B cell (primary cell): ENCODE measurements at regions not wholly inside any gene's neighbourhood (a gene's known extent, or its start where the extent isn't known, plus 50 kb on each side); places are given as distances from the start of the nearest gene placed in this dataset.

Source experiments
- ATAC-seq: fragments of 200-7000 bp; cut with Tn5 transposase; one replicate; pipeline ENCODE4 v1.10.0; 2021; ENCODE audit warnings: low read depth, mild to moderate bottlenecking, moderate number of reproducible peaks, moderate library complexity
- CTCF ChIA-PET: fragments of 350-600 bp; sonication (Branson Sonifier 250); formaldehyde crosslinking; loops from one replicate; lab custom pipeline; 2021; ENCODE audit warnings: antibody characterized with exemption, inconsistent platforms; lab: Charles Lee
- POLR2A ChIA-PET: fragments of 350-600 bp; sonication (Branson Sonifier 250); formaldehyde crosslinking; loops from one replicate; lab custom pipeline; 2021; ENCODE audit warnings: antibody characterized with exemption; lab: Charles Lee
- DNase-seq: peaks from one replicate; pipeline ENCODE4 v3.0.0; 2013
- H2AFZ ChIP-seq: 2 replicates; pipeline ENCODE4 v1.6.1; 2012; ENCODE audit warnings: mild to moderate bottlenecking, low read depth, low read length; ENCODE audit not compliant: insufficient read depth, poor library complexity, severe bottlenecking
- H3K27ac ChIP-seq, 2 donors: 1 replicate in 1 of 2; 2 replicates in 1 of 2; pipeline ENCODE4 v1.5.1; 2012 to 2013; ENCODE audit warnings: low read length in 2 of 2, mild to moderate bottlenecking in 2 of 2, moderate library complexity in 1 of 2
- H3K27me3 ChIP-seq, 4 experiments: fragments of 200-600 bp in 1 of 4; sonication (generic) in 1 of 4; replicated peaks in 1 of 4; 1 replicate in 2 of 4; 2 replicates in 2 of 4; pipeline versions ENCODE4 v1.6.1 to v1.7.0; 2013 to 2016; ENCODE audit warnings: low read length in 3 of 4, mild to moderate bottlenecking in 2 of 4, mixed read lengths in 1 of 4, moderate library complexity in 1 of 4; ENCODE audit not compliant: insufficient read depth in 4 of 4, control insufficient read depth in 3 of 4; ENCODE audit errors: control extremely low read depth in 1 of 4
- H3K36me3 ChIP-seq, 2 experiments: replicated peaks in 1 of 2; 1 replicate in 1 of 2; 2 replicates in 1 of 2; pipeline versions ENCODE4 v1.6.1 to v1.7.1; 2013; ENCODE audit warnings: low read length in 1 of 2; ENCODE audit not compliant: insufficient read depth in 2 of 2, control insufficient read depth in 1 of 2; ENCODE audit errors: control extremely low read depth in 1 of 2, extremely low read depth in 1 of 2
- H3K4me1 ChIP-seq, 2 donors: fragments of 200-600 bp in 1 of 2; sonication (generic) in 1 of 2; 1 replicate in 1 of 2; 2 replicates in 1 of 2; pipeline versions ENCODE4 v1.5.1 to v1.6.1; 2013 to 2017; ENCODE audit warnings: low read length in 2 of 2; ENCODE audit not compliant: control insufficient read depth in 2 of 2, insufficient read depth in 2 of 2
- H3K4me2 ChIP-seq: replicated peaks from 2 replicates; pipeline ENCODE3; 2012; ENCODE audit warnings: mild to moderate bottlenecking, low read depth, low read length; ENCODE audit not compliant: poor library complexity, severe bottlenecking
- H3K4me3 ChIP-seq, 5 experiments: fragments of 200-600 bp in 1 of 5; sonication (generic) in 1 of 5; 1 replicate in 3 of 5; 2 replicates in 2 of 5; pipeline versions ENCODE4 v1.5.1 to v1.7.0; 2011 to 2016; ENCODE audit warnings: low read length in 4 of 5, mild to moderate bottlenecking in 4 of 5, low read depth in 2 of 5, control low read depth in 1 of 5, moderate library complexity in 1 of 5; ENCODE audit not compliant: insufficient read depth in 1 of 5; ENCODE audit errors: control extremely low read depth in 1 of 5, extremely low read depth in 1 of 5
- H3K79me2 ChIP-seq: fragments of 200-600 bp; sonication (generic); one replicate; pipeline ENCODE4 v1.6.0; 2016; ENCODE audit warnings: low read length; ENCODE audit not compliant: control insufficient read depth, insufficient read depth
- H3K9ac ChIP-seq: fragments of 200-600 bp; sonication (generic); 2 replicates; pipeline ENCODE4 v1.6.1; 2017; ENCODE audit warnings: mild to moderate bottlenecking, low read length, moderate library complexity
- H3K9me3 ChIP-seq, 3 donors: one replicate each; pipeline versions ENCODE4 v1.6.1 to v1.7.1; 2013; ENCODE audit warnings: low read length in 2 of 3; ENCODE audit not compliant: control insufficient read depth in 2 of 3, insufficient read depth in 1 of 3; ENCODE audit errors: control extremely low read depth in 1 of 3
- H4K20me1 ChIP-seq: 2 replicates; pipeline ENCODE4 v1.6.0; 2012; ENCODE audit warnings: mild to moderate bottlenecking, low read length; ENCODE audit not compliant: insufficient read depth, control insufficient read depth, poor library complexity, severe bottlenecking
- H3K27ac Mint-ChIP-seq: one replicate; pipeline ENCODE4 v1.8.0; 2021; ENCODE audit warnings: mixed read lengths
- H3K27me3 Mint-ChIP-seq: one replicate; pipeline ENCODE4 v1.8.0; 2021; ENCODE audit warnings: mixed read lengths
- H3K4me1 Mint-ChIP-seq: one replicate; pipeline ENCODE4 v1.8.0; 2021; ENCODE audit warnings: mixed read lengths
- H3K4me3 Mint-ChIP-seq: one replicate; pipeline ENCODE4 v1.8.0; 2021; ENCODE audit warnings: mixed read lengths
- H3K9me3 Mint-ChIP-seq: one replicate; pipeline ENCODE4 v1.8.0; 2022; ENCODE audit warnings: mixed read lengths; ENCODE audit not compliant: insufficient read depth
- EZH2 ChIP-seq: IDR thresholded peaks from 2 replicates; pipeline ENCODE4 v1.6.1; 2012; ENCODE audit warnings: borderline replicate concordance, low read depth, mild to moderate bottlenecking, moderate library complexity, low read length; ENCODE audit not compliant: insufficient read depth, poor library complexity, severe bottlenecking
- WGBS: methylation state at CpG from one replicate; pipeline ENCODE4 v1.1.5; 2013; ENCODE audit warnings: missing lambda C conversion rate; ENCODE audit not compliant: insufficient coverage; 5-methylcytosine and 5-hydroxymethylcytosine counted together
- intact Hi-C: fragments of 100-400 bp; cut with micrococcal nuclease; formaldehyde crosslinking; loops from one replicate; pipeline ENCODE4 v1.10.0; 2022
- TF ChIP-seq, protein P1 (sequence below): fragments of 200-600 bp; IDR thresholded peaks from one replicate; pipeline ENCODE4 v1.8.0; 2022; ENCODE audit warnings: antibody characterized with exemption, mild to moderate bottlenecking

- no peak overlapping the region for H3K4me3 ChIP-seq
- H2AFZ ChIP-seq, result no peak overlapping the region
- H3K4me1 Mint-ChIP-seq, result no peaks in the 10 kb centered on the region
- POLR2A ChIA-PET, result no interaction called here
- H3K79me2 ChIP-seq, result no peaks in the 10 kb centered on the region
- no CpG with 5 or more reads among the region's 2 CpGs for WGBS
- no peak overlapping the region for H3K27ac ChIP-seq
- H3K36me3 ChIP-seq, result no peaks in the 10 kb centered on the region
- no peak overlapping the region for H3K9ac ChIP-seq
- H3K27me3 Mint-ChIP-seq, result no peaks in the 10 kb centered on the region
- DNase-seq, result no peak
- CTCF ChIA-PET, result no interaction called here
- ATAC-seq, result no peak
- H3K9me3 Mint-ChIP-seq, result peaks cover 5% of the 10 kb centered on the region
- H4K20me1 ChIP-seq, result no peaks in the 10 kb centered on the region
- H3K27ac Mint-ChIP-seq, result no peak overlapping the region
- no peaks in the 10 kb centered on the region for H3K4me1 ChIP-seq
- intact Hi-C loops, result no loop called here
- no peaks in the 10 kb centered on the region for H3K9me3 ChIP-seq
- H3K4me2 ChIP-seq, result no peak overlapping the region
- no peak overlapping the region for H3K4me3 Mint-ChIP-seq
- TF ChIP-seq EZH2, result no peak
- TF ChIP-seq, protein P1, sequence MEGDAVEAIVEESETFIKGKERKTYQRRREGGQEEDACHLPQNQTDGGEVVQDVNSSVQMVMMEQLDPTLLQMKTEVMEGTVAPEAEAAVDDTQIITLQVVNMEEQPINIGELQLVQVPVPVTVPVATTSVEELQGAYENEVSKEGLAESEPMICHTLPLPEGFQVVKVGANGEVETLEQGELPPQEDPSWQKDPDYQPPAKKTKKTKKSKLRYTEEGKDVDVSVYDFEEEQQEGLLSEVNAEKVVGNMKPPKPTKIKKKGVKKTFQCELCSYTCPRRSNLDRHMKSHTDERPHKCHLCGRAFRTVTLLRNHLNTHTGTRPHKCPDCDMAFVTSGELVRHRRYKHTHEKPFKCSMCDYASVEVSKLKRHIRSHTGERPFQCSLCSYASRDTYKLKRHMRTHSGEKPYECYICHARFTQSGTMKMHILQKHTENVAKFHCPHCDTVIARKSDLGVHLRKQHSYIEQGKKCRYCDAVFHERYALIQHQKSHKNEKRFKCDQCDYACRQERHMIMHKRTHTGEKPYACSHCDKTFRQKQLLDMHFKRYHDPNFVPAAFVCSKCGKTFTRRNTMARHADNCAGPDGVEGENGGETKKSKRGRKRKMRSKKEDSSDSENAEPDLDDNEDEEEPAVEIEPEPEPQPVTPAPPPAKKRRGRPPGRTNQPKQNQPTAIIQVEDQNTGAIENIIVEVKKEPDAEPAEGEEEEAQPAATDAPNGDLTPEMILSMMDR, result no peak
- no peaks in the 10 kb centered on the region for H3K27me3 ChIP-seq
Measured at GRCh38 chr13:65155861-65156260, 2074.3 kb downstream of the PCDH9 start.

- no peak overlapping the region for H3K27ac Mint-ChIP-seq
- peaks cover 5% of the 10 kb centered on the region for H3K9me3 Mint-ChIP-seq
- CTCF ChIA-PET, result no interaction called here
- WGBS, result no CpG with 5 or more reads among the region's 5 CpGs
- Histone ChIP-seq H3K27ac (no peak overlapping the region), H2AFZ (no peak overlapping the region), H3K4me1 (no peaks in the 10 kb centered on the region), H3K79me2 (no peaks in the 10 kb centered on the region), H3K36me3 (no peaks in the 10 kb centered on the region), H4K20me1 (no peaks in the 10 kb centered on the region), H3K27me3 (no peaks in the 10 kb centered on the region), H3K9ac (no peak overlapping the region), H3K4me2 (no peak overlapping the region), H3K4me3 (no peak overlapping the region), H3K9me3 (peaks cover 0 to 1% (median 0%) of the 10 kb centered on the region in 3 donors)
- DNase-seq (no peak), ATAC-seq (no peak)
- H3K27me3 Mint-ChIP-seq, result no peaks in the 10 kb centered on the region
- no peaks in the 10 kb centered on the region for H3K4me1 Mint-ChIP-seq
- no peak overlapping the region for H3K4me3 Mint-ChIP-seq
- TF ChIP-seq, protein P1, result no peak
- TF ChIP-seq EZH2, result no peak
- POLR2A ChIA-PET, result no interaction called here
- intact Hi-C loops, result no loop called here
Measured at GRCh38 chr13:65154661-65155447, 2075.3 kb downstream of the PCDH9 start.
